SJCRH30 (cell line): ENCODE measurements at regions not wholly inside any gene's neighbourhood (a gene's known extent, or its start where the extent isn't known, plus 50 kb on each side); places are given as distances from the start of the nearest gene placed in this dataset.

ENCODE experiments used
- DNase-seq, 2 experiments: peaks; one replicate each; pipeline ENCODE4 v3.0.0-alpha.2; 2015 to 2020
- H3K27ac ChIP-seq: fragments of 250-450 bp; sonication (Bioruptor Pico); 2 replicates; pipeline ENCODE4 v1.5.1; 2020; ENCODE audit warnings: mild to moderate bottlenecking, moderate library complexity
- H3K27me3 ChIP-seq: fragments of 250-450 bp; sonication (Bioruptor Pico); 2 replicates; pipeline ENCODE4 v1.5.1; 2020; ENCODE audit warnings: mild to moderate bottlenecking, moderate library complexity
- H3K36me3 ChIP-seq: fragments of 250-450 bp; sonication (Bioruptor Pico); 2 replicates; pipeline ENCODE4 v1.5.1; 2020; ENCODE audit warnings: mild to moderate bottlenecking, moderate library complexity
- H3K4me1 ChIP-seq: fragments of 250-450 bp; sonication (Bioruptor Pico); 2 replicates; pipeline ENCODE4 v1.5.1; 2020; ENCODE audit warnings: mild to moderate bottlenecking, moderate library complexity
- H3K4me3 ChIP-seq: fragments of 250-450 bp; sonication (Bioruptor Pico); 2 replicates; pipeline ENCODE4 v1.5.1; 2020; ENCODE audit warnings: mild to moderate bottlenecking, moderate library complexity
- H3K9me3 ChIP-seq: fragments of 250-450 bp; sonication (Bioruptor Pico); replicated peaks from 2 replicates; pipeline ENCODE4 v1.5.1; 2020; ENCODE audit warnings: mild to moderate bottlenecking, moderate library complexity

- Histone ChIP-seq H3K27ac (no peak overlapping the region), H3K4me1 (no peaks in the 10 kb centered on the region), H3K27me3 (no peaks in the 10 kb centered on the region), H3K4me3 (no peak overlapping the region), H3K9me3 (no peaks in the 10 kb centered on the region), H3K36me3 (no peaks in the 10 kb centered on the region)
- DNase-seq: no peak
These were observed 58.1 kb downstream of the KLF4 start for GRCh38 chr9:107431461-107431860.

GRCh38 chr9:107430071-107430470 lies 59.5 kb downstream of the KLF4 start:
- H3K27me3 ChIP-seq: no peaks in the 10 kb centered on the region
- H3K4me3 ChIP-seq: no peak overlapping the region
- H3K4me1 ChIP-seq: no peaks in the 10 kb centered on the region
- H3K27ac ChIP-seq: no peak overlapping the region
- H3K36me3 ChIP-seq: no peaks in the 10 kb centered on the region
- no peaks in the 10 kb centered on the region for H3K9me3 ChIP-seq
- DNase-seq: no peak

DNA sequence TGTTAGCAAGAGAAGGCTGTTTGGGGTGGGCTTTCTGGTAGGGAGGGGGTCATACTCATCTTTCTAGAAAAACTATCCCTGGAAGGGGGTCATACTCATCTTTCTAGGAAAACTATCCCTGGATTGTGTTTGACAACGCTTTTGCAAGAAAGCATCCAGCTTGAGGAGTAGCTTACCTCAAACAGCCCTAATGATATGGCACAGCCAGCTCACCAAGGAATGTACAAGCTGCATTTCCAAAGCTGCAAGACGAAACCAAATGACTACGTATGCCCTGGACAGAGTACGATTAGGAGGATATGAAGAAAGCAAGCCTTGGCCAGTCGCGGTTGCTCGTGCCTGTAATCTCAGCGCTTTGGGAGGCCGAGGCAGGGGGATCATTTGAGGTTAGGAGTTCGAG lies 63.4 kb downstream of the KLF4 start:
- Histone ChIP-seq H3K9me3 (no peaks in the 10 kb centered on the region), H3K27me3 (no peaks in the 10 kb centered on the region), H3K36me3 (no peaks in the 10 kb centered on the region), H3K4me1 (peaks cover 5% of the 10 kb centered on the region; the same call in 1 of the 2 replicates), H3K4me3 (no peak overlapping the region), H3K27ac (no peak overlapping the region)
- no peak for DNase-seq

GRCh38 chr9:107425101-107426025 lies 64.2 kb downstream of the KLF4 start:
- Histone ChIP-seq H3K27ac (no peak overlapping the region), H3K4me3 (no peak overlapping the region), H3K27me3 (no peaks in the 10 kb centered on the region), H3K9me3 (no peaks in the 10 kb centered on the region), H3K4me1 (peaks cover 5% of the 10 kb centered on the region; the same call in 1 of the 2 replicates), H3K36me3 (no peaks in the 10 kb centered on the region)
- DNase-seq: peak in 1 of 2 experiments; percentile 28

GRCh38 chr9:107423540-107423939 lies 66.0 kb downstream of the KLF4 start:
- no peaks in the 10 kb centered on the region for H3K27me3 ChIP-seq
- no peak overlapping the region for H3K4me3 ChIP-seq
- H3K4me1 ChIP-seq: peaks cover 5% of the 10 kb centered on the region; the same call in 1 of the 2 replicates
- DNase-seq: no peak
- H3K9me3 ChIP-seq: no peaks in the 10 kb centered on the region
- H3K27ac ChIP-seq: no peak overlapping the region
- no peaks in the 10 kb centered on the region for H3K36me3 ChIP-seq

DNA sequence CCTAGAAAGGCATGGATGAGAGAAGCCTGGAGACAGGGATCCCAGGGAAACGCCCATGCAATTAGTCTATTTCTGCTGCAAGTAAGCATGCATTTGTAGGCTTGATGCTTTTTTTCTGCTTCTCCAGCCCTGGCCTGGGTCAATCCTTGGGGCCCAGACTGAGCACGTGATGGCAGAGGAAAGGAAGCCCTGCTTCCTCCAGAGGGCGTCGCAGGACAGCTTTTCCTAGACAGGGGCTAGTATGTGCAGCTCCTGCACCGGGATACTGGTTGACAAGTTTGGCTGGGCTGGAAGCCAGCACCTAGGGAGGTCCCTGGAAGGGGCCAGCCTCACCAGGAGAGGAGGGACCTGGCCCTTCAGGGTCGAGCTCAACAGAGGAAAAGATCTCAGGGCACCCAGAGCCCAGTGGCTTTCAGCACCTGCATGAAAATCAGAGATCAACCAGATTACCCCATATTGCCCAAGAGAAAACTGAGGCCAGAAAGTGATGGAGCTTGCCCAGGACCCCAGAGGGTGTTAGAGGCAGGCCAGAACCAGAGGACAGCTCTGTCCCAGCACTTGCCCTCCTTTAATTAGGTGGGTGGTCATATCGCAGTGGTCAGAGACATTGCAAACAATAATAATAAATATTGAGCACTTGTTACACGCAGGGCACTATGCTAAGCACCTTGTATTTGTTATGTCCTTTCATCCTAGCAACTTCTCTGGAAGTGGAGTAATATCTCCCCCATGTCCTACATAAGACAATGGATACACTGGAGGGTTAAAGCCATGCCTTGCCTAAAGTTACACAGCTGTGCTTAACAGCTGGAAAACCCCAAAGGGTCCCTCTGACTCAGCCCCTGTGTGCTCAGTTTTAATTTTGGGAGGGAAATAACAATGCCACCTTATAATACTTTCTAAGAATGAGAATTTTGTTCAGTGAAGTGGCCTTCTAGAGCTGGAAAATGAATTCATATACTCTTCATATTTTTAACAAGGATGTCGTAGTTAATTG lies 67.1 kb downstream of the KLF4 start:
- H3K27ac ChIP-seq: no peak overlapping the region
- peak; percentile 80 to 90 for DNase-seq
- no peaks in the 10 kb centered on the region for H3K9me3 ChIP-seq
- H3K36me3 ChIP-seq: no peaks in the 10 kb centered on the region
- H3K27me3 ChIP-seq: no peaks in the 10 kb centered on the region
- peaks cover 5% of the 10 kb centered on the region; the same call in 1 of the 2 replicates for H3K4me1 ChIP-seq
- H3K4me3 ChIP-seq: no peak overlapping the region

- Histone ChIP-seq H3K4me3 (no peak overlapping the region), H3K27ac (no peak overlapping the region)
These were observed 79.1 kb downstream of the KLF4 start for GRCh38 chr9:107410420-107410819.

GRCh38 chr9:107409581-107410389 lies 79.8 kb downstream of the KLF4 start:
- Histone ChIP-seq H3K27ac (no peak overlapping the region), H3K4me3 (no peak overlapping the region), H3K27me3 (no peaks in the 10 kb centered on the region; the same call in 1 of the 2 replicates), H3K9me3 (no peaks in the 10 kb centered on the region), H3K4me1 (peaks cover 2% of the 10 kb centered on the region; the same call in 1 of the 2 replicates), H3K36me3 (no peaks in the 10 kb centered on the region)
- DNase-seq: no peak

More at GRCh38 chr9:107410420-107410819, 79.1 kb downstream of the KLF4 start:
- no peak for DNase-seq
- Histone ChIP-seq H3K27me3 (no peaks in the 10 kb centered on the region; the same call in 1 of the 2 replicates), H3K9me3 (no peaks in the 10 kb centered on the region), H3K36me3 (no peaks in the 10 kb centered on the region), H3K4me1 (no peaks in the 10 kb centered on the region)

DNA sequence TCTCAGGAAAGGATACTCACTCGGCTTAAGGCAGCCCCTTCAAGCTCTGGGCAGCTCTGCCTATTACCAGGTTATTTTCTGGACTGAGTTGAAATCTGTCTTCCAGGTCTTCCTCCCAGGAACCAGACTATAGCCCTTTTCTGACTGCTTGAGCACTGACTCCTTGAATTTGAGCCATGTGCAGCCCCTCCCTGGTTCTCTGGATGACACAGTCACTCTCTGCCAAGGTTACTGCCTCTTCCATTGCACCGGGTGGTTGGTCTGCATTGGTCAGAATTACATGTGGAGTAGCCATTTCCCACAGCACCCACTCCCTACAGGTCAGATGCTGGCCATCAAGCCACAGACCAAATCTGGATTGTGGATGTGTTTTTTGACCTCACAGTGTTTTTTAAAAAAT lies 81.9 kb downstream of the KLF4 start:
- H3K9me3 ChIP-seq: no peaks in the 10 kb centered on the region
- no peak overlapping the region for H3K4me3 ChIP-seq
- H3K4me1 ChIP-seq: peaks cover 14% of the 10 kb centered on the region
- no peak for DNase-seq
- no peak overlapping the region for H3K27ac ChIP-seq
- H3K36me3 ChIP-seq: no peaks in the 10 kb centered on the region
- no peaks in the 10 kb centered on the region for H3K27me3 ChIP-seq

DNA sequence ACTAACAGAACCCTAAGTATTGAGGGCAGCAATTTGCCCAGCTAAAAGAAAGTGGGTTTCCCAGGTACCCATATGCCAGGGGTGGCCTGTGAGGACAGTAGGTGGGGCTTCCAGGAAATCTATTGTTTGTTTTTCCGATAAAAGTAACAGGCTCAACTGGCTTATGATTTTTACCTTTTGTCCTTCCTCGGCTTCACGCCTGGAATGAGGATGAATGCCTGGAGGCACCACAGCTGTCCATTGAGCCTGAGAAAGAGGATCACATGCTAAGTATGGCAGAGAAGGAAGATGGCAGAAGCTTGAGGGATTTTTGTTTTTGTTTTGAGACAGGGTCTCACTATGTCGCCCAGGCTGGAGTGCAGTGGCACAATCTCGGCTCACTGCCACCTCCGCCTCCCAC lies 84.1 kb downstream of the KLF4 start:
- no peaks in the 10 kb centered on the region for H3K27me3 ChIP-seq
- no peaks in the 10 kb centered on the region for H3K9me3 ChIP-seq
- peak; percentile 10 to 37 for DNase-seq
- H3K4me3 ChIP-seq: no peak overlapping the region
- H3K27ac ChIP-seq: no peak overlapping the region
- no peaks in the 10 kb centered on the region for H3K36me3 ChIP-seq
- peaks cover 14% of the 10 kb centered on the region for H3K4me1 ChIP-seq

- Histone ChIP-seq H3K9me3 (no peaks in the 10 kb centered on the region), H3K27me3 (no peaks in the 10 kb centered on the region), H3K27ac (no peak overlapping the region), H3K4me1 (peaks cover 14% of the 10 kb centered on the region), H3K4me3 (no peak overlapping the region), H3K36me3 (no peaks in the 10 kb centered on the region)
- DNase-seq: no peak
These were observed 84.8 kb downstream of the KLF4 start for GRCh38 chr9:107404736-107405135.

DNA sequence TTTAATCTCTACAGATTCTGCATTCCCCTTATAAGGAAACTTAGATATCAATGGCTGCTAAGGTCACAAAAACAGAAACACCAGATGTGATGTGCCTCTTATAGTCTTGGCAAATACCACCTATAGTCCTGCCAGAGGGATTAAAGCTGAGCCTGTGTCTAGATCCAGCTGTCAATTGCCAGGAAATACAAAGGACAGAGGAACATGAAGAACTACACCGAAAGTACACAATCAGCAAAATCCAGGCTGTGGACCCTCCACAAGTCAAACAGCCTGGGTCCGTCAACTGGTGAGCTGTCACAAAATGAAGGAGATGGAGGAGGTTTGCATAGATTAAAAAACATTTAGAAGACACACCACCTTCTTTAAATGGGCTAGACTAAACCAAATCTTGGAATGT lies 85.4 kb downstream of the KLF4 start:
- no peaks in the 10 kb centered on the region for H3K27me3 ChIP-seq
- peaks cover 14% of the 10 kb centered on the region for H3K4me1 ChIP-seq
- no peaks in the 10 kb centered on the region for H3K9me3 ChIP-seq
- DNase-seq: peak in 1 of 2 experiments; percentile 43
- no peak overlapping the region for H3K27ac ChIP-seq
- H3K4me3 ChIP-seq: no peak overlapping the region
- H3K36me3 ChIP-seq: no peaks in the 10 kb centered on the region

DNA sequence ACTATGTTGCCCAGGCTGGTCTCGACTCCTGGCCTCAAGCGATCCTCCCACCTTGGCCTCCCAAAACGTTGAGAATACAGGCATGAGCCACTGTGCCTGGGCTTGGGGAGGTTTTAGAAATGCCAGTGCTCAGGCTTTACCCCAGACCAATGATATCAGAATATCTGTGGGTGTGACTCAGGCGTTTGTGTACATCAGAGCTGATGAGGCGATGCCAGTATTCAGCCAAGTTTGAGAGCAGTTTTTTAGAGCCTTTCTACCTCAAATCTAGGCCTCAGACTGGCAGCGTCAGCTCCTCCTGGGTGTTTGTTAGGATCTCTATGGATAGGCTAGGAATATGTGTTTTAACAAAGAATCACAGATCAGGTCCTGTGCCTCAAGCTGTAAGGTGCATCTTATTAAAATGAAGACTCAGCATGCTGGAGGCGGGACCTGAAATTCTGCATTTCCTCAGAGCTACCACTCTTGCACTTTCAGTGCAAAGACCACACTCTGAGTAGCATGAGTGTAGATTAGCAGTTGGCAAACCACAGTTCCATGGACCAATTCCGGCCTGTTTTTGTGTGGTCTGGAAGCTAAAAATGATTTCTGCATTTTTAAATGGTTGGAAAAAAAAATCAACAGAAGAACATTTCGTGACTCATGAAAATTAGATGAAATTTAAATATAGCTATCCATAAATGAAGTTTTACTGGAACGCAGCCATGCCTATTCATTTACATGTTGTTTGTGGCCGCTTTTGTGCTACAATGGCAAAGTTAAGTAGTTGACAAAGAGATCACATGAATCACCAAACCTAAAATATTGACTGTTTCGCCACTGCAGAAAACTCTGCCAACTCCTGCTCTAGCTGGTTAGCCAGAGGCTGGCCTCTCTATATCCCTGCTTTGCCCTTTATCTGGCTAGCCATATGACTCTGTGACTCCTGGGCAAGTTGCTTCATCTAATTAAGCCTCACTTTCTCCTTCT lies 92.2 kb downstream of the KLF4 start:
- no peaks in the 10 kb centered on the region for H3K36me3 ChIP-seq
- no peak for DNase-seq
- no peak overlapping the region for H3K27ac ChIP-seq
- H3K9me3 ChIP-seq: no peaks in the 10 kb centered on the region
- no peak overlapping the region for H3K4me3 ChIP-seq
- no peaks in the 10 kb centered on the region for H3K27me3 ChIP-seq
- no peaks in the 10 kb centered on the region for H3K4me1 ChIP-seq
